ENCODE measurements at regions not wholly inside any gene's neighbourhood (a gene's known extent, or its start where the extent isn't known, plus 50 kb on each side); places are given as distances from the start of the nearest gene placed in this dataset.

- TF ChIP-seq TAF1 (IDR thresholded peaks at IDR 0.05; ENCODE audit: borderline replicate concordance, insufficient read depth, low read length), result no peak
- no peak for TF ChIP-seq FOXP2 (optimal IDR thresholded peaks at IDR 0.05; ENCODE audit: borderline replicate concordance, extremely low read depth, extremely low read length, insufficient read depth)
- TF ChIP-seq REST (IDR thresholded peaks at IDR 0.05; ENCODE audit: insufficient read depth in 1 of 2, low read depth in 2 of 2, low read length in 2 of 2), result no peak
- no peak for TF ChIP-seq POLR2AphosphoS5 (IDR thresholded peaks at IDR 0.05; ENCODE audit: low read depth, low read length)
- TF ChIP-seq SIN3A (IDR thresholded peaks at IDR 0.05; ENCODE audit: borderline replicate concordance, insufficient read depth, low read length), result no peak
Measured at GRCh38 chr2:75311521-75311920, 112.2 kb upstream of the TACR1 start.

- no peak for TF ChIP-seq SIN3A (IDR thresholded peaks at IDR 0.05; ENCODE audit: borderline replicate concordance, insufficient read depth, low read length)
- TF ChIP-seq TAF1 (IDR thresholded peaks at IDR 0.05; ENCODE audit: borderline replicate concordance, insufficient read depth, low read length), result no peak
- TF ChIP-seq POLR2AphosphoS5 (IDR thresholded peaks at IDR 0.05; ENCODE audit: low read depth, low read length), result no peak
- TF ChIP-seq FOXP2 (optimal IDR thresholded peaks at IDR 0.05; ENCODE audit: borderline replicate concordance, extremely low read depth, extremely low read length, insufficient read depth), result no peak
- no peak for TF ChIP-seq REST (IDR thresholded peaks at IDR 0.05; ENCODE audit: insufficient read depth in 1 of 2, low read depth in 2 of 2, low read length in 2 of 2)
Measured at GRCh38 chr2:75310876-75311275, 111.6 kb upstream of the TACR1 start.

- no peak for TF ChIP-seq SIN3A (IDR thresholded peaks at IDR 0.05; ENCODE audit: borderline replicate concordance, insufficient read depth, low read length)
- no peak for TF ChIP-seq REST (IDR thresholded peaks at IDR 0.05; ENCODE audit: insufficient read depth in 1 of 2, low read depth in 2 of 2, low read length in 2 of 2)
- TF ChIP-seq FOXP2 (optimal IDR thresholded peaks at IDR 0.05; ENCODE audit: borderline replicate concordance, extremely low read depth, extremely low read length, insufficient read depth), result no peak
- TF ChIP-seq POLR2AphosphoS5 (IDR thresholded peaks at IDR 0.05; ENCODE audit: low read depth, low read length), result no peak
- TF ChIP-seq TAF1 (IDR thresholded peaks at IDR 0.05; ENCODE audit: borderline replicate concordance, insufficient read depth, low read length), result no peak
Measured at GRCh38 chr2:75309596-75310463, 110.5 kb upstream of the TACR1 start.

- no peak for TF ChIP-seq SIN3A (IDR thresholded peaks at IDR 0.05; ENCODE audit: borderline replicate concordance, insufficient read depth, low read length)
- TF ChIP-seq REST (IDR thresholded peaks at IDR 0.05; ENCODE audit: insufficient read depth in 1 of 2, low read depth in 2 of 2, low read length in 2 of 2), result no peak
- TF ChIP-seq POLR2AphosphoS5 (IDR thresholded peaks at IDR 0.05; ENCODE audit: low read depth, low read length), result no peak
- no peak for TF ChIP-seq TAF1 (IDR thresholded peaks at IDR 0.05; ENCODE audit: borderline replicate concordance, insufficient read depth, low read length)
- TF ChIP-seq FOXP2 (optimal IDR thresholded peaks at IDR 0.05; ENCODE audit: borderline replicate concordance, extremely low read depth, extremely low read length, insufficient read depth), result no peak
Measured at GRCh38 chr2:75303227-75303626, 103.9 kb upstream of the TACR1 start.

Measured in PFSK-1 (cell line).